Left lung (tissue), 4 donors: ENCODE measurements at regions not wholly inside any gene's neighbourhood (a gene's known extent, or its start where the extent isn't known, plus 50 kb on each side); places are given as distances from the start of the nearest gene placed in this dataset.

Experiments used
- ATAC-seq: fragments of 200-7000 bp; cut with Tn5 transposase; one replicate; pipeline ENCODE4 v1.9.1; 2020; ENCODE audit warnings: moderate library complexity
- DNase-seq, 4 donors: peaks; one replicate each; pipeline ENCODE4 v3.0.0-alpha.2; 2013 to 2020
- H3K27ac ChIP-seq, 2 donors: fragments of 200-600 bp; sonication (generic) in 1 of 2; one replicate each; pipeline versions ENCODE4 v1.5.0 to v1.8.0; 2020 to 2021
- H3K27me3 ChIP-seq, 2 donors: fragments of 200-600 bp; sonication (generic) in 1 of 2; one replicate each; pipeline versions ENCODE4 v1.5.0 to v1.8.0; 2020 to 2021
- H3K36me3 ChIP-seq, 2 donors: fragments of 200-600 bp; sonication (generic) in 1 of 2; one replicate each; pipeline versions ENCODE4 v1.5.0 to v1.8.0; 2020 to 2021
- H3K4me1 ChIP-seq, 2 donors: fragments of 200-600 bp; one replicate each; pipeline ENCODE4 v1.8.0; 2021
- H3K4me3 ChIP-seq, 2 donors: fragments of 200-600 bp; sonication (generic) in 1 of 2; one replicate each; pipeline versions ENCODE4 v1.5.0 to v1.8.0; 2020 to 2021; ENCODE audit warnings: mild to moderate bottlenecking in 1 of 2
- H3K9me3 ChIP-seq, 2 donors: fragments of 200-600 bp; sonication (generic) in 1 of 2; one replicate each; pipeline versions ENCODE4 v1.5.0 to v1.8.0; 2020 to 2021
- intact Hi-C, 2 donors: fragments of 100-400 bp; cut with DNase I; formaldehyde crosslinking; loops; one replicate each; pipeline versions ENCODE4 v1.11.2 to v1.14.2; 2022
- TF ChIP-seq, protein P1 (sequence below), 2 donors: fragments of 200-600 bp; sonication (generic) in 1 of 2; IDR thresholded peaks; one replicate each; pipeline versions ENCODE4 v1.5.0 to v1.8.0; 2021; ENCODE audit warnings: antibody characterized with exemption in 2 of 2
- donor health status: DM: no; HTN: yes; CAD: no.
- donor health status: DM: no; HTN: no; CAD: no.

DNA sequence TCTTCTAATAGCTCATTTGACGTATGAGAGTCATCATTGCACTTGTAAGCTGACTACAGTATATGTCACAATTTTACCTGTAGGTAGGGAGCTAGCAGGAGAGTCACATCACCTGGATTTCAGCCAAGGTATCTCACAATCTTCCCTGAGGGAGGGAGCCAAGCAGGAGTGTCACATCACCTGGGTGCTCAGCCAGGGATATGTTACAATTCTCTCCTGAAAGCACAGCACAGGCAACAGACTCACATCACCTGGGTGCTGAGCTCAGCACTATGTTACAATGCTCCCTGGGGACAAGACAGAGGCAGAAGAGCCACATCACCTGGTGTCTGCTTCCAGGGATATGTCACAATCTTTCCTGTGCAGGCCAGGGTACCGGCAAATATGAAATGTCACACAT, 51.5 kb upstream of the ZNF730 start:
- H3K9me3 ChIP-seq, result peaks cover 0 to 34% of the 10 kb centered on the region in 2 donors
- H3K36me3 ChIP-seq, result no peaks in the 10 kb centered on the region
- H3K27ac ChIP-seq, result no peak overlapping the region
- peaks cover 0 to 2% of the 10 kb centered on the region in 2 donors for H3K4me1 ChIP-seq
- peaks cover 0 to 10% of the 10 kb centered on the region in 2 donors for H3K27me3 ChIP-seq
- ATAC-seq, result no peak
- H3K4me3 ChIP-seq, result no peak overlapping the region
- DNase-seq, result no peak
- intact Hi-C loops, result no loop called here
- TF ChIP-seq, protein P1, sequence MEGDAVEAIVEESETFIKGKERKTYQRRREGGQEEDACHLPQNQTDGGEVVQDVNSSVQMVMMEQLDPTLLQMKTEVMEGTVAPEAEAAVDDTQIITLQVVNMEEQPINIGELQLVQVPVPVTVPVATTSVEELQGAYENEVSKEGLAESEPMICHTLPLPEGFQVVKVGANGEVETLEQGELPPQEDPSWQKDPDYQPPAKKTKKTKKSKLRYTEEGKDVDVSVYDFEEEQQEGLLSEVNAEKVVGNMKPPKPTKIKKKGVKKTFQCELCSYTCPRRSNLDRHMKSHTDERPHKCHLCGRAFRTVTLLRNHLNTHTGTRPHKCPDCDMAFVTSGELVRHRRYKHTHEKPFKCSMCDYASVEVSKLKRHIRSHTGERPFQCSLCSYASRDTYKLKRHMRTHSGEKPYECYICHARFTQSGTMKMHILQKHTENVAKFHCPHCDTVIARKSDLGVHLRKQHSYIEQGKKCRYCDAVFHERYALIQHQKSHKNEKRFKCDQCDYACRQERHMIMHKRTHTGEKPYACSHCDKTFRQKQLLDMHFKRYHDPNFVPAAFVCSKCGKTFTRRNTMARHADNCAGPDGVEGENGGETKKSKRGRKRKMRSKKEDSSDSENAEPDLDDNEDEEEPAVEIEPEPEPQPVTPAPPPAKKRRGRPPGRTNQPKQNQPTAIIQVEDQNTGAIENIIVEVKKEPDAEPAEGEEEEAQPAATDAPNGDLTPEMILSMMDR (IDR thresholded peaks at IDR 0.05), result no peak

DNA sequence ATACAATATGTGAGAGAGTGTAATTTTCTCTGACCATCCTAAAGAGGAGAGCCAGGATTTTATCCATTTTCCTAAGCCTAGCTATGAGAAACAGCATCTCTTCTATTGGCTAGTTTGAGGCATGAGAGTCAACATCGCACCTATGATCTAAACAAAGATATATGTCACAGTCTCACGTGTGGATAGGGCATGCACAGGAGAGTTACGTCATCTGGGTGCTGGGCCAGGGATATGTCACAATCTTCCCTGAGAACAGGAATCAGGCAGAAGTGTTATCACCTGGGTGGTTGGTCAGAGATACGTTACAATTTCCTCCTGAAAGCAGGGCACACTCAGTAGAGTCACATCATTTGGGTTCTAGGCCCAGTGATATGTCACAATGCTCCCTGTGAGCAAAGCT, 53.9 kb upstream of the ZNF730 start:
- ATAC-seq, result no peak
- no peaks in the 10 kb centered on the region for H3K36me3 ChIP-seq
- H3K4me1 ChIP-seq, result no peaks in the 10 kb centered on the region
- TF ChIP-seq, protein P1 (IDR thresholded peaks at IDR 0.05), result no peak
- peaks cover 0 to 44% of the 10 kb centered on the region in 2 donors for H3K9me3 ChIP-seq
- DNase-seq, result no peak
- H3K4me3 ChIP-seq, result no peak overlapping the region
- no peaks in the 10 kb centered on the region for H3K27me3 ChIP-seq
- no peak overlapping the region for H3K27ac ChIP-seq
- intact Hi-C loops, result no loop called here

DNA sequence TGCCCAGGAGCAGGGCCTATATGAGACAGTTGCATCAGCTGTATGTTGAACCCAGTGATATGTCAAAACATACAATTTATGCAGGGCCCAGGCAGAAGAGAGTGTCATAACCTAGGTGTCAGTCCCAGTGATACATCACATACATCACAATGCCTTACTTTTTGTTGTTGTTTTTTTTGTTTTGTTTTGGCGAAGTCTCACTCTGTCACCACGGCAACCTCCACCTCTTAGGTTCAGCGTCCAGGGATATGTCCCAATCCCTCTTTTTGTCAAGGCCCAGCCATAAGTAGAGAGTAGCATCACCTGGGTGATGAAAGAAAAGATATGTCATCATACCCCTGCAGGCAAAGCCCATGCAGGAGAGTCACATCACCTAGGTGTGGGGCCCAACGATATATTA, 56.8 kb upstream of the ZNF730 start:
- ATAC-seq, result no peak
- Histone ChIP-seq H3K4me1 (no peaks in the 10 kb centered on the region), H3K27me3 (no peaks in the 10 kb centered on the region), H3K9me3 (peaks cover 0 to 43% of the 10 kb centered on the region in 2 donors), H3K4me3 (no peak overlapping the region), H3K36me3 (no peaks in the 10 kb centered on the region), H3K27ac (no peak overlapping the region)
- intact Hi-C loops, result no loop called here
- TF ChIP-seq, protein P1 (IDR thresholded peaks at IDR 0.05), result no peak
- no peak for DNase-seq

DNA sequence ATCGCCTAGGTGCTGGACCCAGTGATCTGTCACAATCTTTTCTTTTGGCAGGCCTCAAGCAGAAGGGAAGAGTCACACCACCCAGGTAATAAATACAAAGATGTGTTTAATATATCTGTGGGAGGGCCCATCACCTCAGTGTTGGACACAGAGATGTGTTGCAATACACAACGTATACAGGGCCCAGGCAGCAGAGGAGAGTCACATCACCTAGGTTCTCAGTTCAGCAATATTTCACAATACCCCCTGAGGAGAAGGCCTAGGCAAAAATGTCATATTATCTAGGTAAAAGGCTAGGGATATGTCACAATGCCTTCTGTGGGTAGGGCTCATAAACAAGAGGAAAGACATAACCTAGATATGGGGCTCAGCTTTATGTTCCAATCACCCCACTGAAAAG, 53.5 kb upstream of the ZNF728 start:
- no peaks in the 10 kb centered on the region for H3K4me1 ChIP-seq
- no peaks in the 10 kb centered on the region for H3K36me3 ChIP-seq
- H3K4me3 ChIP-seq, result no peak overlapping the region
- H3K27ac ChIP-seq, result no peak overlapping the region
- no peak for ATAC-seq
- H3K9me3 ChIP-seq, result peaks cover 0 to 59% of the 10 kb centered on the region in 2 donors
- TF ChIP-seq, protein P1 (IDR thresholded peaks at IDR 0.05), result no peak
- no peak for DNase-seq
- intact Hi-C loops, result no loop called here
- no peaks in the 10 kb centered on the region for H3K27me3 ChIP-seq

DNA sequence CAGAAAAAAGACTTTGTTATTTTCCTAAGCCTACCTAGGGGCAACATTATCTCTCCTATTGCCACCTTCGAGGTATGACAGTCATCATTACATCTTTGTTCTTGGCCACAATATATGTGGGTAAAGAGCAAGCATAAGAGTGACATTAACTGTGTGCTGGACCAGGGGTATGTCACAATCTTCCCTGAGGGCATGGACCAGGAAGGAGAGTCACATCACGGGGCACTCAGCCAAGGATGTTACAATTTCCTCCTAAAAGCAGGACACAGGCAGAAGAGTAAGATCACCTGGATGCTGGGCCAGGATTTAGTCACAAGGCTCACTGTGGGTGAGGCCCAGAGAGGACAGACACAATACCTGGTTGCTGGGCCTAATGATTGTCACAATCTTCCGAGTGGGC, 53.0 kb upstream of the ZNF728 start:
- Histone ChIP-seq H3K4me3 (no peak overlapping the region), H3K27ac (no peak overlapping the region), H3K36me3 (no peaks in the 10 kb centered on the region), H3K9me3 (peaks cover 0 to 62% of the 10 kb centered on the region in 2 donors), H3K27me3 (no peaks in the 10 kb centered on the region), H3K4me1 (no peaks in the 10 kb centered on the region)
- intact Hi-C loops, result no loop called here
- DNase-seq, result no peak
- TF ChIP-seq, protein P1 (IDR thresholded peaks at IDR 0.05), result no peak
- ATAC-seq, result no peak
